ENCODE measurements at regions not wholly inside any gene's neighbourhood (a gene's known extent, or its start where the extent isn't known, plus 50 kb on each side); places are given as distances from the start of the nearest gene placed in this dataset.
A peak's percentile ranks its signal among the peaks of the same experiment; 100 is the strongest.

DNA sequence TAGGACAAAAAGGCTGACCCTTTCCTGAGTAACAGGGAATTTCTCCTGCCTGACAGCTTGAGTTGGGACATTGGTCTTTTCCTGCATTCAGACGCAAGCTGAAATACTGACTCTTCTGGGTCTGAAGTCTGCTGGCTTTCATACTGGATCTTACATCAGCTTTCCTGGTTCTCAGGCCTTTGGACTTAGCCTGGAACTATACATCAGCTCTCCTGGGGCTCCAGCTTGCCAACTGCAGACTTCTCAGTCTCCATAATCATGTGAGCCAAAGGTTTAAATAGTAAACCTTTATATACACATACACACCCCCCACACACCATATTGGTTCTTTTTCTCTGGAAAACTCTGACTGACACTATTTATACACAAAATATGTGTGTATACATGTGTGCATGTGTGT, 59.0 kb upstream of the KCND3 start:
- Histone ChIP-seq H3K27ac (no peak overlapping the region), H3K27me3 (replicated peaks in 1 of 7) (peaks cover 0 to 11% (median 0%) of the 10 kb centered on the region in 7 donors), H3K4me3 (no peak overlapping the region), H3K4me1 (no peaks in the 10 kb centered on the region), H3K9me3 (no peaks in the 10 kb centered on the region), H3K36me3 (no peaks in the 10 kb centered on the region)
- WGBS, 5 donors: 86 to 100% (median 93%) methylated on average over 1 of the region's 1 CpG
- DNase-seq: no peak
- intact Hi-C loops (cut with DNase I; ENCODE audit: low total_unique reads): no loop called here
- TF ChIP-seq POLR2AphosphoS5 (IDR thresholded peaks at IDR 0.05): no peak
- TF ChIP-seq, protein P1, sequence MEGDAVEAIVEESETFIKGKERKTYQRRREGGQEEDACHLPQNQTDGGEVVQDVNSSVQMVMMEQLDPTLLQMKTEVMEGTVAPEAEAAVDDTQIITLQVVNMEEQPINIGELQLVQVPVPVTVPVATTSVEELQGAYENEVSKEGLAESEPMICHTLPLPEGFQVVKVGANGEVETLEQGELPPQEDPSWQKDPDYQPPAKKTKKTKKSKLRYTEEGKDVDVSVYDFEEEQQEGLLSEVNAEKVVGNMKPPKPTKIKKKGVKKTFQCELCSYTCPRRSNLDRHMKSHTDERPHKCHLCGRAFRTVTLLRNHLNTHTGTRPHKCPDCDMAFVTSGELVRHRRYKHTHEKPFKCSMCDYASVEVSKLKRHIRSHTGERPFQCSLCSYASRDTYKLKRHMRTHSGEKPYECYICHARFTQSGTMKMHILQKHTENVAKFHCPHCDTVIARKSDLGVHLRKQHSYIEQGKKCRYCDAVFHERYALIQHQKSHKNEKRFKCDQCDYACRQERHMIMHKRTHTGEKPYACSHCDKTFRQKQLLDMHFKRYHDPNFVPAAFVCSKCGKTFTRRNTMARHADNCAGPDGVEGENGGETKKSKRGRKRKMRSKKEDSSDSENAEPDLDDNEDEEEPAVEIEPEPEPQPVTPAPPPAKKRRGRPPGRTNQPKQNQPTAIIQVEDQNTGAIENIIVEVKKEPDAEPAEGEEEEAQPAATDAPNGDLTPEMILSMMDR (IDR thresholded peaks at IDR 0.05 in 8 of 11, conservative IDR thresholded peaks at IDR 0.05 in 3 of 11): no peak
- no peak for TF ChIP-seq POLR2A (IDR thresholded peaks at IDR 0.05)

DNA sequence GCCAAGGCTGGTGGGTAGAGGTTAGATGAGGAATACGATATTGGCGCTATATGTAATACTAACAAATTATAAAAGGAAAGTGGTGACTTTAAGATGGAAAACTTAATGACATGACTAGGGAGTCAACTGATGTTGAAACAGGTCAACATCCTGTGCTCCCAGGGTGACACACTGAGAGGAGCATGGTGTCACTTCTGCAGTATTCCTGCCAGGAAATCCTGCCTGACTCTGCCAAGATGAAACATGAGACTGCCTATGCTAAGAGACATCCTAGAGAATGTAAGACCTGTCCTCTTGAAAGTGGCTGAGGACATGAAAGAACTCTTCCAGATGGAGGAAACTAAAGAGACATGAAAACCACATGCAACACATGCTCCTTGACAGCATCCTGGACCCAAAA, 65.0 kb upstream of the KCND3 start:
- intact Hi-C loops (cut with DNase I; ENCODE audit: low total_unique reads): no loop called here
- TF ChIP-seq POLR2AphosphoS5 (IDR thresholded peaks at IDR 0.05) (peak in 1 of 3 donors; percentile 83), POLR2A (IDR thresholded peaks at IDR 0.05) (no peak)
- Histone ChIP-seq H3K9me3 (no peaks in the 10 kb centered on the region), H3K36me3 (no peaks in the 10 kb centered on the region), H3K4me1 (no peaks in the 10 kb centered on the region), H3K27me3 (replicated peaks in 1 of 7) (no peaks in the 10 kb centered on the region), H3K4me3 (no peak overlapping the region), H3K27ac (no peak overlapping the region)
- no peak for DNase-seq
- WGBS, 5 donors: 56 to 90% (median 87%) methylated on average over 2 of the region's 2 CpGs

DNA sequence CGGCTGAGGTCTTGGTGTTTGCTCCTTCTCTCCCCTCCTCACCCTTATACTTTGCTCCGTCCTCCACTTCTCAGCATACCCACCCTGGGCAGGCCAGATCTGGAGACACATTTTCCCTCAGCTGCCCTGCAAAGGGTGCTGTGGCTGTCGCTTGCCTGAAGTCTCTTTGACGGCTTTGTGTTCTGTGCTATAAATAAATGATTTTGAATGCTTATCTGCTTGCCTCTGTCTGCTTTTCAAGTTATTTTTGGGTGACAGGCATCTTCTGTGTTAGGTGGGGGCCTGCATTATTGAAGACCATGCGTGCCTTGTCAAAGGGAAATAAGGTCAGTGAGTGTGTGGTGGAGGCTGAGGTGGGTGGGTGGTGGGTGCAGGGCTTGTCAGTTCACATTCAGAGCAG, 66.9 kb upstream of the KCND3 start:
- TF ChIP-seq POLR2AphosphoS5 (IDR thresholded peaks at IDR 0.05): no peak
- no peak for TF ChIP-seq POLR2A (IDR thresholded peaks at IDR 0.05)
- TF ChIP-seq, protein P1 (IDR thresholded peaks at IDR 0.05 in 8 of 11, conservative IDR thresholded peaks at IDR 0.05 in 3 of 11): no peak
- WGBS, 5 donors: 61 to 72% (median 69%) methylated on average over 5 of the region's 5 CpGs
- no peak for DNase-seq
- H3K4me3 ChIP-seq: no peak overlapping the region
- no peaks in the 10 kb centered on the region for H3K4me1 ChIP-seq
- no peaks in the 10 kb centered on the region for H3K27me3 ChIP-seq (replicated peaks in 1 of 7)
- no peaks in the 10 kb centered on the region for H3K36me3 ChIP-seq
- H3K9me3 ChIP-seq: no peaks in the 10 kb centered on the region
- intact Hi-C loops (cut with DNase I; ENCODE audit: low total_unique reads): no loop called here
- H3K27ac ChIP-seq: no peak overlapping the region

DNA sequence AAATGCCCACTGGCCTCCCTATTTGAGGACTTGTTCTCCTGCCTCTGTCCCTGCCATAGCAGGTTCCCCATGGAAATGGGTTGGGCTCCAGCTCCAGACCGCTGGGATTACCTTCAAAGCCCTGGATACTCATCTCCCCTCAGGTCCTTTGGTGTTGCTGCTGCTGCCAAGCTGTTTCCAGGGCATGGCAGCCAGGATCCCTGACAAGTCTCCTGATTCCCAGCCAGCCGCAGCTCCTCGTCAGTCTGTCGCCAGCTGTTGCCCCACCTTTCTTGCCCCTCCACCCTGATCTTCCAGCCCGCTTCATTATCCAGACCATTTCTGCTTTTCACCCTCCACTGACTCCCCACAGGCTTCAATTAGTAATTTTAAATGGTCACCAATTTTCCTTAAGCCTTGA, 68.3 kb upstream of the KCND3 start:
- no peak overlapping the region for H3K4me3 ChIP-seq
- DNase-seq: no peak
- TF ChIP-seq POLR2A (IDR thresholded peaks at IDR 0.05) (no peak), POLR2AphosphoS5 (IDR thresholded peaks at IDR 0.05) (no peak)
- TF ChIP-seq, protein P1 (IDR thresholded peaks at IDR 0.05 in 8 of 11, conservative IDR thresholded peaks at IDR 0.05 in 3 of 11): no peak
- 86 to 91% (median 91%) methylated on average over 5 of the region's 5 CpGs for WGBS, 5 donors
- H3K27me3 ChIP-seq (replicated peaks in 1 of 7): no peaks in the 10 kb centered on the region
- intact Hi-C loops (cut with DNase I; ENCODE audit: low total_unique reads): no loop called here
- no peak overlapping the region for H3K27ac ChIP-seq
- no peaks in the 10 kb centered on the region for H3K4me1 ChIP-seq
- no peaks in the 10 kb centered on the region for H3K36me3 ChIP-seq
- H3K9me3 ChIP-seq: no peaks in the 10 kb centered on the region
